ENCODE measurements at regions not wholly inside any gene's neighbourhood (a gene's known extent, or its start where the extent isn't known, plus 50 kb on each side); places are given as distances from the start of the nearest gene placed in this dataset.
A peak's percentile ranks its signal among the peaks of the same experiment; 100 is the strongest.

DNA sequence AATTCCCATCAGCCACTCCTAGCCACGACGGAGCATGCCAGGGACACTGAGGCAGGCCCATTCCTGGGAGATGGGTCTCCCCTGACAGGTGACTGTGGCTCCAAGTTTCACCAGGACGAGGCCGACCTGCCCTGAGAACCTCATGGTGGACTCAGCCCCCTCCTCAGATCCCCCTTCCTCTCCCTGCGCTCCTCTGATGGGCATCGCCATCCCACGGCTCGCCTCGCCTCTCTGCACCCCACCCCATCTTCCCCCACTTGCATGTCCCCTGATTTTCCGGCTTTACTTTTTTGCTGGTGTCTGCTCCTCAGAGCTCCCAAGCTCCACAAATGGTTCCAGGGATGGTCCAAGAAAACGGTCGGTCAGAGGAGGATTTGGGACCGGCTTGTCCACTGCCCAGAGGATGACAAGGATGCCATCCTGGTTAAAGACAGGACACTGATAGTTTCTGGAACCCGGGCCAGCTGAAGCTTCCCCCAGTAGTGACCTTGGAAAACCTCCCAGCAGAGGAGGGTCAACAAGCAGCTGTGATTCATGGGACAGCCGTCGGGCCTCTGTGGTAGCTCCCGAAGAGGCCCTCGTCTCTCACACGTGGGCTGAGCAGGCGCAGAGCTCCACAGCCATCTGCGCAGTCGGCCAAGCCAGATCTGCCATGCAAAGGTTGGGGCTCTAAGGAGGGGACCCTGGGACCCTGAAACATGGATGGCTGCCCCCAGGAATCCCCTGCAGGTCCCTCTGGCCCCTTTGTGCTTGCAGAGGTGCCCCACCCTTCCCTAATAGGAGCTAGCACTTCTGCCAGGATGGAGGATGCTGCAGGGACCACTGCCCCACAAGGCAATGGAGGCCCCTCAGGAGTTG lies 87.8 kb upstream of the SLC66A3 start:
- intact Hi-C loops (cut with DNase I; ENCODE audit: low total_unique reads) = no loop called here
- TF ChIP-seq POLR2A (IDR thresholded peaks at IDR 0.05) = no peak
- TF ChIP-seq, protein P1, sequence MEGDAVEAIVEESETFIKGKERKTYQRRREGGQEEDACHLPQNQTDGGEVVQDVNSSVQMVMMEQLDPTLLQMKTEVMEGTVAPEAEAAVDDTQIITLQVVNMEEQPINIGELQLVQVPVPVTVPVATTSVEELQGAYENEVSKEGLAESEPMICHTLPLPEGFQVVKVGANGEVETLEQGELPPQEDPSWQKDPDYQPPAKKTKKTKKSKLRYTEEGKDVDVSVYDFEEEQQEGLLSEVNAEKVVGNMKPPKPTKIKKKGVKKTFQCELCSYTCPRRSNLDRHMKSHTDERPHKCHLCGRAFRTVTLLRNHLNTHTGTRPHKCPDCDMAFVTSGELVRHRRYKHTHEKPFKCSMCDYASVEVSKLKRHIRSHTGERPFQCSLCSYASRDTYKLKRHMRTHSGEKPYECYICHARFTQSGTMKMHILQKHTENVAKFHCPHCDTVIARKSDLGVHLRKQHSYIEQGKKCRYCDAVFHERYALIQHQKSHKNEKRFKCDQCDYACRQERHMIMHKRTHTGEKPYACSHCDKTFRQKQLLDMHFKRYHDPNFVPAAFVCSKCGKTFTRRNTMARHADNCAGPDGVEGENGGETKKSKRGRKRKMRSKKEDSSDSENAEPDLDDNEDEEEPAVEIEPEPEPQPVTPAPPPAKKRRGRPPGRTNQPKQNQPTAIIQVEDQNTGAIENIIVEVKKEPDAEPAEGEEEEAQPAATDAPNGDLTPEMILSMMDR (IDR thresholded peaks at IDR 0.05) = no peak
- no peak overlapping the region for H3K4me3 ChIP-seq (ENCODE audit: low read depth, poor library complexity, severe bottlenecking)
- 87 to 97% methylated on average over 19 to 22 of the region's 22 CpGs for WGBS, 2 donors
- peak in 1 of 2 donors; percentile 70 for DNase-seq (ENCODE audit: low spot score in 2 of 2)

DNA sequence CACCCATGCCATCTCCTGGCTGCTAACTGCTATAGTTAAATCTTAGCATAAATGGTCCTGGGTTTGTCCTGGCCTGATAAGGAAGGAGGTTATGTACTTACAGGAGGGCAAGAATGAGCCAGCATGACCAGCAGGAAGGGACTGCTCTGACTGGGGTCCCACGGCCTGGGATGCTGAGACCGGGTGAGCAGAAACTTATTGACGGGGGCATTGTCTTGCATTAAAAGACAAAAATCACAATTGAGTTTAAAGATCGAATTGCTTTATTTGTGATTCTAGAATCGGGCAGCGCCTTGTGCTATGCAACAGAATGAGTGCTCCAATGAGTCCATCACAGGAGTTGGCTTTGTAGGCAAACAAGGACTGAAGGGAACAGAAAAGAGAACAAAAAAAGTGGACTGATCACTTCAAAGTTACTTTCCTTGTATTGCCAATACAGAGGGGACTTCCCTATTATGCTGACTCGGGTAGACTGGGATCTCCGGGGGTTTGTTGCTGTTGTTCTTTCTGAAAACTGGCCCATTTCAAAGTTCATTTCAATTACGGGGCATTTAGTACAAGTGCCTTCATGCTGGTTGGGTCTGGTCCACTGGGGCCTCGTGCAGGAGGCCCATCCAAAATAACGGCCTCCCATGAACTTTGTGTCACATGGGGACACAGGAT lies 87.1 kb upstream of the SLC66A3 start:
- intact Hi-C loops (cut with DNase I; ENCODE audit: low total_unique reads) = no loop called here
- no peak overlapping the region for H3K4me3 ChIP-seq (ENCODE audit: low read depth, poor library complexity, severe bottlenecking)
- DNase-seq (ENCODE audit: low spot score in 2 of 2) = peak in 1 of 2 donors; percentile 67
- TF ChIP-seq POLR2A (IDR thresholded peaks at IDR 0.05) = no peak
- TF ChIP-seq, protein P1 (IDR thresholded peaks at IDR 0.05) = no peak
- 83 to 88% methylated on average over 11 of the region's 11 CpGs for WGBS, 2 donors

DNA sequence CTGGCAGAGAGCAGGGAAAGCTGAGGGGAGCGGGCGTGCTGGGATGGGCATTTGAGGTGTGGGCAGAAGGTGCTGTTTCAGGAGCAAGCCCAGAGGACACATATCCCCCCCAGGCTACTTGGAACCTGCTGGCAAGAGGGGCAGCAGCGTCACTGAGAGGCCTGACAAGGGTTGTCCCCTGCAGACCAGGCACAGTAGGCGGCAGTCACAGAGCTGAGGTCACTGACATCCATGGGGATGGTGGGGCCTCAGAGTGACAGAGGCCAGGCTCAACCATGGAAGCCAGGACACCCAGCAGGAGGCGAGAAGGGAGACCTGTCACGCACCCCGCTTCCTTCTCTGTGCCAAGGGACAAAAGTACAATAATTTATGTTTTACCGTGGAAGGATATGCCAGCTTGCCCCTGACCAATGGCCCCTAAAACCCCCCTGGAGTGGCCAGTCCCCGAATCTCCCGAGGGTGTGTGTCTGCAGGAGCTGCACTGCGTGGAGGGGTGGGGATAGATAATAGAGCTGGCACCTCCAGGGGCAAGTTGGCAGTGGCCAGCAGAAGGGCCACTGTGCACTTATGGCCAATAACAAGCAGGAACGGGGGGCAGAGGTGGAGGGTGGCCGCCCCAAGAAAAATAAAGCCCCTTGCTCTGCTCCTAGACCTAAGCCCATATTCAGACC lies 86.3 kb upstream of the SLC66A3 start:
- intact Hi-C loops (cut with DNase I; ENCODE audit: low total_unique reads) = no loop called here
- WGBS, 2 donors = 89 to 90% methylated on average over 13 of the region's 13 CpGs
- peak in 1 of 2 donors; percentile 54 for DNase-seq (ENCODE audit: low spot score in 2 of 2)
- H3K4me3 ChIP-seq (ENCODE audit: low read depth, poor library complexity, severe bottlenecking) = no peak overlapping the region
- TF ChIP-seq, protein P1 (IDR thresholded peaks at IDR 0.05) = no peak
- no peak for TF ChIP-seq POLR2A (IDR thresholded peaks at IDR 0.05)

DNA sequence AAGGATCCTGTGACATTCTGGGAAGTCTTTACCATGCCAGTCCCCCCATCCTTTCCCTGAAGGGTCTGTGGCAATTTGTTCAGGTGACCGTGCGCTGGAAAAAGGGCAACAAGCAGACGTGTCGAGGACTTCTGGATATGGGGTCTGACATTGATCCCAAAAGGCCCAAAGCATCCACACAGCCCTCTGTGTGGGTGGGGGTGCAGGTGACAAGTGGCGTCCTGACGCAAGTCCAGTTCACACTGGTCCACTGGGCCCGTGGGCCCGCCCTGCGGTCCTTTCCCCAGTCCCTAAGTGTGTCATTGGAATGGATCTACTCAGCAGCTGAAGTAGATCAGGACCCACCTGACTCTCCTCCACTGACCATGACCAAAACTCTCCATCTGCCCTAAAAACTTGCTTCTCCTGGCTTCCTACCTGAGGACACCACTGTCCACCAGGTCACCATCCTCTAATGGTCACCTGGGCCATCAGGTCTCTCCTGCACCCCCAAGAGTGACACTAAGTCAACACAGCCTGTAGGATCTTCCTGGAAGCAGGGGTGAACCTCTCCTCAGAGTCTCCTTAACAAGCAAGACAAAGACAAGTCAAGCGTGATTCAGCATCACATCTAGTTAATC lies 85.6 kb upstream of the SLC66A3 start:
- 84 to 89% methylated on average over 10 of the region's 10 CpGs for WGBS, 2 donors
- no peak overlapping the region for H3K4me3 ChIP-seq (ENCODE audit: low read depth, poor library complexity, severe bottlenecking)
- peak in 1 of 2 donors; percentile 50 for DNase-seq (ENCODE audit: low spot score in 2 of 2)
- intact Hi-C loops (cut with DNase I; ENCODE audit: low total_unique reads) = no loop called here
- TF ChIP-seq, protein P1 (IDR thresholded peaks at IDR 0.05) = no peak
- TF ChIP-seq POLR2A (IDR thresholded peaks at IDR 0.05) = no peak

DNA sequence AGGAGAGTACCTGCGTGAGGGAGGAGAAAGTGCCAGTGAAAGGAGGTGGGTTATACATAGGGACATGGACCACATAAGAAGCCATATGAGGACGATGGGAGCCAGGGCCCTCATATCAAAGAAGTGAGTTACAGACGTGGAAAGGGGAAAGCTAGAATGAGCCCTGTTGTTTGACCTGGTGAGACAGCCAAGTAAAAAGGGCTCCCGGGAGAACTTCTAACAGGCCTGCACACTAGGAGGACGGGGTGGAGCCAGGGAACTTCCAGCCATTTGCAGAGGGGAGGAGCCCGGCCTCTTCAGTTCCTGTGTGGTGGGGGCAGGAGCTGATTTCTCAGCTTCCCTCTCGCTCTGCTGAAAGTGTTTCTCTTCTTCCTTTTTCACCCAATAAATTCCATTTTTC lies 84.1 kb upstream of the SLC66A3 start:
- intact Hi-C loops (cut with DNase I; ENCODE audit: low total_unique reads) = no loop called here
- WGBS, 2 donors = 43 to 45% methylated on average over 7 of the region's 7 CpGs
- peak in 1 of 2 donors; percentile 70 for DNase-seq (ENCODE audit: low spot score in 2 of 2)
- H3K4me3 ChIP-seq (ENCODE audit: low read depth, poor library complexity, severe bottlenecking) = no peak overlapping the region
- no peak for TF ChIP-seq POLR2A (IDR thresholded peaks at IDR 0.05)
- TF ChIP-seq, protein P1 (IDR thresholded peaks at IDR 0.05) = no peak
